ENCODE measurements at regions not wholly inside any gene's neighbourhood (a gene's known extent, or its start where the extent isn't known, plus 50 kb on each side); places are given as distances from the start of the nearest gene placed in this dataset.

DNA sequence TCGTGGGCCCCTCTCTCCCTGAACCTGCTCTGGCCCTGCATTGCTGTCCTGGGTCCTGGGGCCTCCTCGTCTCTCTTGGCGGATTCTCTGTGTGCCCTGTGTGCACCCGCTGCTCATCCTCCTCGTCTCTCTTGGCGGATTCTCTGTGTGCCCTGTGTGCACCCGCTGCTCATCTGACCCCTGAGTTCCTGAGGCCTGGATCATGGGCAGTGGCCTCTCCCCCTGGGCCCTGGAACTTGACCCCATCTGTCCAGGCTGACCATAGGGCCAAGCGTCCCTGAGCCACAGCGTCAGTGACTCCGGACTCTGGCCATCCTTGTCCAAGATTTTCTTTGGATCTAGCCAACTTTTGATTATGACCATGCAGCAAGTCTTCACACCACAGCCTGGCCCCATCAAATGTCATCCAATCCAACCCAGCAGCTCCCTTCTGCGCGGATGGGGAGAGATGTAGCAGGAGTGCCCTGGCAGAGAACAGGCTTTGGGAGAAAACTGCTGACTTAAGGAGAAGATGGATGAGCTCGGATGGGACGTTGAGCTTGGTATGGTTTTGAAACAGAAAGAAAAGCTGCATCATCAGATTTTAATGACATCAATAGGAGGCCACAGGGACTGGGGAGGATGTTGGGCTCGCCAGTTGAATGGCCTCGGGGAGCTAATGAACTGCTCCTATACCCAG is 455.1 kb upstream of the HS6ST1 start (continued):
- TF ChIP-seq MAFF (IDR thresholded peaks at IDR 0.05; ENCODE audit: low read length) (peak; percentile 11; the same call in 1 of the 2 replicates), BCL6 (CRISPR knock-in tag; IDR thresholded peaks at IDR 0.05) (no peak)
- TF ChIP-seq, protein P1, sequence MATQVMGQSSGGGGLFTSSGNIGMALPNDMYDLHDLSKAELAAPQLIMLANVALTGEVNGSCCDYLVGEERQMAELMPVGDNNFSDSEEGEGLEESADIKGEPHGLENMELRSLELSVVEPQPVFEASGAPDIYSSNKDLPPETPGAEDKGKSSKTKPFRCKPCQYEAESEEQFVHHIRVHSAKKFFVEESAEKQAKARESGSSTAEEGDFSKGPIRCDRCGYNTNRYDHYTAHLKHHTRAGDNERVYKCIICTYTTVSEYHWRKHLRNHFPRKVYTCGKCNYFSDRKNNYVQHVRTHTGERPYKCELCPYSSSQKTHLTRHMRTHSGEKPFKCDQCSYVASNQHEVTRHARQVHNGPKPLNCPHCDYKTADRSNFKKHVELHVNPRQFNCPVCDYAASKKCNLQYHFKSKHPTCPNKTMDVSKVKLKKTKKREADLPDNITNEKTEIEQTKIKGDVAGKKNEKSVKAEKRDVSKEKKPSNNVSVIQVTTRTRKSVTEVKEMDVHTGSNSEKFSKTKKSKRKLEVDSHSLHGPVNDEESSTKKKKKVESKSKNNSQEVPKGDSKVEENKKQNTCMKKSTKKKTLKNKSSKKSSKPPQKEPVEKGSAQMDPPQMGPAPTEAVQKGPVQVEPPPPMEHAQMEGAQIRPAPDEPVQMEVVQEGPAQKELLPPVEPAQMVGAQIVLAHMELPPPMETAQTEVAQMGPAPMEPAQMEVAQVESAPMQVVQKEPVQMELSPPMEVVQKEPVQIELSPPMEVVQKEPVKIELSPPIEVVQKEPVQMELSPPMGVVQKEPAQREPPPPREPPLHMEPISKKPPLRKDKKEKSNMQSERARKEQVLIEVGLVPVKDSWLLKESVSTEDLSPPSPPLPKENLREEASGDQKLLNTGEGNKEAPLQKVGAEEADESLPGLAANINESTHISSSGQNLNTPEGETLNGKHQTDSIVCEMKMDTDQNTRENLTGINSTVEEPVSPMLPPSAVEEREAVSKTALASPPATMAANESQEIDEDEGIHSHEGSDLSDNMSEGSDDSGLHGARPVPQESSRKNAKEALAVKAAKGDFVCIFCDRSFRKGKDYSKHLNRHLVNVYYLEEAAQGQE (IDR thresholded peaks at IDR 0.05; ENCODE audit: borderline replicate concordance): no peak
- TF ChIP-seq, protein P1 (CRISPR knock-in tag; IDR thresholded peaks at IDR 0.05; ENCODE audit: low read depth): no peak
